NCI-H1694 (cell line): ENCODE measurements at regions not wholly inside any gene's neighbourhood (a gene's known extent, or its start where the extent isn't known, plus 50 kb on each side); places are given as distances from the start of the nearest gene placed in this dataset.

Source experiments
- DNase-seq: peaks from one replicate; lab custom pipeline; 2025; lab: John Stamatoyannopoulos, UW

GRCh38 chr5:170451747-170452365 is 52.0 kb upstream of the KCNIP1 start:
- DNase-seq: no peak

DNA sequence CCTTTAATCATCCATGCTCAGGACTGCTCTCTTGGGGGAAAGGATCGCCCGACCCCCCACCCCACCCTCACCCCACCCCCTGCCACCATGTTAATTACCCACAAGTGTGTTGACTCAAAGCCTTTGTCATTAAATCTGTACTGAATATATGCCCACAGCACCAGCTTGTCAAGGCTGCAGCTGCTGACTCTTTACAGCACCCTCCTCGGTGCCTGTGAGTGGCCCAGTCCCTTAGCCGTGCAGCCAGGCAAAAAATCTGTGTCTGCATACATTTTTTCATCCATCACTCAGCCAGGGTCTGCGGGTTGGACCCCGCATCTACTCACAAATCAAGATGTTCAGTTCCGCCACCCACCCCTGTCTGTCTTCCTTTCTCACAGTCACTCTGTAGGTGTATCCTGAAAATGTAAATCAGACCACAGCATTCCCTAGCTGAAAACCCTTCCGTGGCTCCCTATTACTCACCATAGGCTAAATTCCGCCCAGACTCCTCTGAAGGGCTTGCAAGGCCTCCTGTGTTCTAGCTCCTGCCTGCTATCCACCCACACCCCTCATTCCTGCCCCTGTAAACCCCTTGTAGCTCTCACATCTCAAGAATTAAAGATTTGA is 53.7 kb upstream of the KCNIP1 start:
- DNase-seq: no peak

DNA sequence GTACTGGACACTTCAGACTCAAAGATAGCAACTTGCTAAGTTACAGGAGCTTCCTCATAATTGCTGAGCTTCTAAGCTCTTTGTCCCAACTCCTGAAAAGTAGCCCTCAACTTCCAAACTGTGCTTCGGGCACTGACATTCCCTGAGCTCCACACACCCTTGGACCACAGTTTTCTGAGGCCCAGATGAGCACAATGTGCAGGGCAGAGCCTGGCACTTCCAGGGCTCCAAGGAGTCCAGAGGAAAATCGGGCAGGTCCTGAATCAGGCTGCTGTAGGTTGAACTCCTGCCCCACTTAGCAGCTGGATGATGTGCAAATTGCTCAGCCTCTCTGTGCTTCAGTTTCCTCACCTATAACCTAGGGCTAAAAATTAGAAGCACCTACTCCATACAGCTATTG is 54.6 kb upstream of the KCNIP1 start:
- no peak for DNase-seq

GRCh38 chr5:170448221-170448620 is 55.6 kb upstream of the KCNIP1 start:
- no peak for DNase-seq

- no peak for DNase-seq
Observed at GRCh38 chr5:170446365-170446764, 57.2 kb upstream of the KCNMB1 start.

- DNase-seq: no peak
Observed at GRCh38 chr5:170445936-170446335, 56.8 kb upstream of the KCNMB1 start.

DNA sequence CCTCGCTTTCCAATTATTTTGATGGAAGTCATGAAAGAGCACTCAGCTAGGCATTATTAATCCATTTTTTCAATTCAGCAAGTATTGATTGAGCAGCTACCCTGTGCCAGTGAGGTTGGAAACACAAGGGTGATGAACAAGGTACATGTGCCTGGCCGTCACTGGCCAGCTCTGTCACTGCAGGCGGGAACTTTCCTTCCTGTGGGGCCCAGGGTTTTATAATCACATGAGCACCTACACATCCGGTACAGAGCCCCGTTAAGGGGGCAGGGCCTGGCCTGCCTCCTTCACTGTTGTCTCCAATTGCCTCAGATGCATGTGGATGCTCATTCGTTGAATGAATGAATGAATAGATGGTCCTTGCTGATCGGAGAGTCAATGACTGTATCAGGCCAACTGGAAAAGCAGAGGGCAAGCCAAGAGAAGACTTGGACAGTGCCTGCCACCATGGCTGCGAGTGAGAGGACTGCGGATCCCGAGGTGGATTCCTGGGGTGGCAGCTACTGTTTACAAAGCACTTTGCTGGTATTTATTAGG is 55.9 kb upstream of the KCNMB1 start:
- DNase-seq: no peak

DNA sequence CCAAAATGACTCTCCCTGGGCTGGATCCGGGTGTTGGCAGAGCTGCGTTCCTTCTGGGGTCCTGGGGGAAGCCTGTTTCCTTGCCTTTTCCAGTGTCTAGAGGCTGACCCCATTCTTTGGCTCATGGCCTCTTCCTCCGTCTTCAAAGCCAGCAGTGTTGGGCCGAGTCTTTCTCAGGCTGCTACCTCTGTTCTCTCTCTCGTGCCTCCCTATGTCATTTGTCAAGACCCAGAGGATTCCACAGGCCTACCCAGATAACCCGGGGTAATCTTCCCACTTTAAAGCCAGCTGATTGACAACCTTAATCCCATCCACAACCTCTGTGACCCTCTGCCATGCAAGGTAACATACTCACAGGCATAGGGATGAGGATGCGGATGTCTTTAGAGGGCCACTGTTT is 55.0 kb upstream of the KCNMB1 start:
- DNase-seq: no peak

DNA sequence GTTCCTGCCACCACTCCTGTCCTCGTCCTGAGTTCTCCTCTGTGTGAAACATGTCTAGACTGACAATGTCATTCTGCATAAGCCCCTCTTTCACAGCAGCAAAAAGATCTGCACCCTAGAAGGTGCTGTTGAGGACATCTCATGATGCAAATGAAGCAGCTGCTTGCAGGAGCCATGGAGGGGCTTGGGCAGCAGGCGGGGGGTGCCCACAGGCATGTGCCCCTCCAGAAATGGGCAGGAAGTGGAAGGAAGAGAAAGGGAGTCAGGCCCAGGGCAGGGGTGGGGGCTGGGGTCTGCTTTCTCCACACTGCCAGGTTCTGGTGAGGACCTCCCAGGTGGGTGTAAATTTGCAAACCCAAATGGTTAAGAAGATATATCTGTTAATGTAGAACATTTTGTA is 54.5 kb upstream of the KCNMB1 start:
- DNase-seq: no peak

DNA sequence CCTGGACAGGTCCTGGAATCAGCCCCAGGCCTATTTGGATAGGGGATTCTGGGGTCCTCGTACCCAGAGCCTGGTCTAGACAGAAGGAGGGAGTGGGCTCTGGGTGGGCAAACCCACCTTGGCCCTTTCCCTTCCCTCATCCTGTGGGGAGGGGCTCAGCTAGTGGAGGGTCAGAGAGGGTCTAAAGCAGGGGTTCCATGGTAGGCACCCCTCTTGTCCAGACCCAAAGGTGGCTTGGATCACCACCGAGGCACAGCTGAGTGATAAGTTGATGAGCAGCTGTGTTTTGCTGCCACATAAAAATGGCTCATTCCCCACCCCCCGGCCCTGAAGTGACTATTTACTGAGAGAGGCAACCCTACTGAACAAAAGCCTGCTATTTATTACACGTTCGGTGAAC is 53.8 kb upstream of the KCNMB1 start:
- no peak for DNase-seq

GRCh38 chr5:170442391-170442790 is 53.2 kb upstream of the KCNMB1 start:
- no peak for DNase-seq

- no peak for DNase-seq
Observed at GRCh38 chr5:170441393-170441784, 52.2 kb upstream of the KCNMB1 start.

DNA sequence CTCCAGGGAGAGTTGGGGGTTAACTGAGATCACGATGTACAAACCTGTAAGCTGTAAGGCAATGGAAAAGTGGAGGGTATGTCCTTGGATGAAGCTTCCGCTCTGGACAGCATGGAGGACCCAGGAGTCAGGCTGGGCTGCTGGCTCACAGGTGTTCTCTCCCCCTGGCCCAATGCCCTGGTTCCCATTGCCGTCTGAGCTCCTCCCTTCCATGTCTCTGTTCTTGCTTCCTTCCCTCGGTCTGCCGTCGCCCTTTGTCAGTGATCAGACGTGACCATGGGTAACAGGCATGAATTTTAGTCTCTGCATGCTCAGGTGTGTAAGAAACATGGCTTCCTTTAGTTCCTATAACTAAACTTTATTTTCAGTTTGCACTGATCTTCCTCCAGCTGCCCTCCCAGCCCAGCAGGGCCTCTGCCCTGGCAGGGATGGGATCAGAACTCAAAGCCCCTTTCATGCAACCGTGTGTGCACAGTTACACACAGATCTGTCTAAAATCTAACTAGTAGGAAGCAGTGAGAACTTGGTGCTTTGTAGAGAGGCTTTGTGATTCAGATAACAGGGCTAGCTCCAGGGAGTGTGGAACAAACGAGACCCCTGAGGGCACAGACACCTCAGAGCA is 51.7 kb upstream of the KCNMB1 start:
- no peak for DNase-seq

- no peak for DNase-seq
Observed at GRCh38 chr5:170439944-170440269, 50.7 kb upstream of the KCNMB1 start.

DNA sequence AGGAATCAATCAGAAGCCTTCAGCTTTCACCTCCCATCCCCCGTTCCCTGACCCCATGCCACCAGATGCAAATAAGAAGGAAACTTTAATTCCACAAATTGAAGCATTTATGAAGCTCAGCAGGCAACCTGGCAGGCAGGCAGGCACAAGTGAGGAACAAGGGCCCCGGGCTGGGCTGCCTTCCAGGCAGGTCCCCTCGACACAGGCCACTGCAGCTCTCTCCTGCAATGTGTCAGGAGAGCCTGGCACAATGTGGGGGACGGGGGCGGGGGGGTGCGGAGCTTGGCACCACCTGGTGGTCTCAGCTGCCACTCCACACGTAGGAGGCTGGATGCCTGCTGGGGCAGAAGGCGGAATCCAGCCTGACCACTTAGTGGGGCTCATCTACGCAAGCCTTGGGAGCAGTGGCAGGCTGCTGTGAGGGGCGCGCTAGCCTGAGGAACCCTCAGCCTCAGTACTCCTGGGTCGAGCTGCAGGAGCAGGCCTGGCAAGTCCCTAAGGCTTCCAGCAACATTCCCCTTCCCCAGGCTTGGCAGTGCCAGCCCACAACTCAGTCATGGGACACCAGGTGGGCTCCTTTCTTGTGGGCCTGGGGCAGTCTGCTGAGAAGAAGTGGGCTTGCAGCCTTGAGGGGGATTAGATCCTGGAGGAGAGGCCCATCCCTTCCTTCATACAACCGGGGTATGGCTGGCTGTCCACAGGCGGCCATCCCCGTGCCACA is 50.2 kb upstream of the KCNMB1 start:
- peak; percentile 10 for DNase-seq
